HG02852 (cell line): ENCODE measurements at regions not wholly inside any gene's neighbourhood (a gene's known extent, or its start where the extent isn't known, plus 50 kb on each side); places are given as distances from the start of the nearest gene placed in this dataset.
"Not testable (repeated sequence)": the region's sequence is repeated elsewhere in the genome, so short reads cannot be mapped to it uniquely, and the experiment has no call there.

Experiments
- ATAC-seq: cut with Tn5 transposase; IDR thresholded peaks from one replicate; pipeline ENCODE4 v1.9.1; 2021; ENCODE audit warnings: mild to moderate bottlenecking, moderate library complexity; ENCODE audit not compliant: unreplicated experiment

DNA sequence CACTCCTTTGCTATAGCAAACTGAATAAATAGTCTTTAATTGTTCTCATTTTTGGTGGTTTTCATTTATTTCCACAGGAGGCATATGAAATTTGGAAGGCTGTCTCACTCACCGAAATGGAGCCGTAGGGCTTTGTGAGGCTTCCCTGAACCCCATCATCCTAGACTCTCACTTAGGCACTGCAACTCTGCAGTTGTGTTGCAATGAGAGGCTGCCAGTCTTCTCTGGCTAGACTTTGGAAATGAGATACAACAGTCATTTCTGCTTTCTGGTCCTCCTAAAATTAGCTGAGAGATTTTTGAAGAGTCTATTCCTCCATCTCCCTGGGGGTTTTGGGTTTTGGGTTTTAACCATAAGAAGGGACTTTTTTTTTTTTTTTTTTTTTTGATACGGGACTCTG lies 146.5 kb downstream of the SH3BGRL start:
- no peak for ATAC-seq

DNA sequence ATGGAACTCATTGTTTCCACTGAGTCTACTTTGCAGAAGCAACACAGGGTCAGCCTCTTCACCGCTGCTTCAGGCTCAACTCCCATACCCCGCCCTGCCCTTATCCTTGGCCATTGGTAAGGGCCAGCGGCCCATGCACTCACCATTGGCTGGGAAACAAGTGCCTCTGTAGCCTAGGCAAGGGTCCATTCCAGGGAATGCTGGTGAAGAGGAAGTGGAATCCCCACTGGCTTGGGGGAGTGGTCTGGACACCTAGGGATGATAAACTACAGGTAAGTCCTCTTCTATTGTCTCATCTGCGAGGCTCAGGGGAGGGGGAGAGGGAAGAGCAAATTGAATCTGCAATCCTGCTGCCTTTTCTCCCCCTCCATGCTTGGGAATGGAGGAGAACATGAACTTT lies 153.1 kb downstream of the SH3BGRL start:
- ATAC-seq, result no peak

DNA sequence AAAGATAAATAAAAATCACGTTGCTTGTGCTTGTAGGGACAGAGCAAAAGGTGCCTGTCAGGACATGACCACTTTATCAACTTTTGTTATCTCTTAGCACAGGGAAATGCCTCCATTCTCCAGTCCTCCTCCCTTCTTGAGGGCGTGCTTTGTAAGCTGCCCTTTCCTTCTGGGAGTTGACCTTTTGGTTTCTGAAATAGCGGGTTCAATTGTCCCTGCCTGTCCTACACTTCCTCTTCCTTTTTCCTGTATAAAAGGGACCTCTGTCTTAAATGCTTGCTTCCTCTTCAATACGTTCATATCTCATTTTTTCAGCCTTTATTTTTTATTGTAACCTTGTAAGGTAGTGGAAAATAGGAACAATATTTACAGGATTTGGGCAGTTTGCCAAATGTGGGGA lies 153.5 kb downstream of the SH3BGRL start:
- no peak for ATAC-seq

DNA sequence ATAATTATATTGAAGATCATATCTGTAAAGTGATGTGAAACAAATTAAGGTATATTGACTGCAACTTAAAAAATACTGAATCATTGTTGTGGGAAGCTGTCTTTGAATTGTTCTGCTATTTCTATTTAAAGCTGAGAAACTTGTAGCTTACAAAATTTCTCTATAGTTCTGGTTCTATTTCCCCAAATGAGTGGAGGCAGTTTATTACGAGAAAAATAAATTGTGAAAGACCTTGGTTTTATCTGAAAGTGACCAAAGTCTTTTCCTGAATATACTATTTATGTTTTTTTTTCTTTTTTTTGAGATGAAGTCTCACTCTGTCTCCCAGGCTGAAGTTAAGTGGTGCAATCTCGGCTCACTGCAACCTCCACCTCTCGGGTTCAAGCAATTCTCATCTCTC lies 165.4 kb downstream of the SH3BGRL start:
- ATAC-seq, result no peak

GRCh38 chrX:81377329-81377728 lies 175.4 kb downstream of the SH3BGRL start:
- no peak for ATAC-seq

GRCh38 chrX:81378560-81378959 lies 176.7 kb downstream of the SH3BGRL start:
- ATAC-seq, result no peak

GRCh38 chrX:81390237-81390636 lies 188.3 kb downstream of the SH3BGRL start:
- ATAC-seq, result peak; percentile 88

DNA sequence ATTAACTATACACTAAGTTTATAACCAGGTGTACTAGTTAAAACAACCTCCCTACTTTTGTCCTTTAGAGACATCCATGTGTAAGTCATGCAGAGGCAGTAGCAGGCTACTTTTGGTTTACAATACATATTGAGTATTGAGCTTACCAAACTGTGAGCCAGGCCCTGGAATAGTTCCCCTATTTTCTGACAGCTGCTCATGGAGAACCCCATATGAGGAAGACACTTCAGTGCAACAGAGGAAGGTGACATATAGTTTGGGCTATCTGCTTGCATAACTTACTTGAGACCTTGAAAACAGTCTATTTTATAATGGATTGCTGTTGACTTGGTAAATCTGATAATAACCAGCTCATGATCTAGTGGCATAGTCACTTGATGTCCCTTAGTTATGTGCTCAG lies 190.5 kb downstream of the SH3BGRL start:
- no peak for ATAC-seq

DNA sequence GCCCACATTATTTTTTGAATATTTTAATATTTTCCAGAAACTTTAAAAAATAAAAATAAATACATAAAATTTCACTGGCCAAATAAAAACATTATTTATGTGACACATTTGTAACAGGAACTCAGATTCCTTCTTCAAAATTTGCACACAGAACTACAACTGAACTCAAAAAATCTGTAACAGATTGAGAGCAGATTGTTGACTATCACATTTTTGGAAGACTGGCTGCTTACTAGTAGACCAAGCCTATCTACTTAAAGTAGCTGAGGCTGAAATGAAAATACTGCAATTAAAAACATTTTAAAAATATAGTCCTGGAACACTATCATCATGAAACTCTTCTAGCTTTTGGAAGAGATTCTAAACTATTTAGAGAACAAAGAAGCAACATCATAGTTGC lies 203.9 kb downstream of the SH3BGRL start:
- no peak for ATAC-seq

- ATAC-seq, result no peak
Observed at GRCh38 chrX:81411517-81411916, 209.6 kb downstream of the SH3BGRL start.

DNA sequence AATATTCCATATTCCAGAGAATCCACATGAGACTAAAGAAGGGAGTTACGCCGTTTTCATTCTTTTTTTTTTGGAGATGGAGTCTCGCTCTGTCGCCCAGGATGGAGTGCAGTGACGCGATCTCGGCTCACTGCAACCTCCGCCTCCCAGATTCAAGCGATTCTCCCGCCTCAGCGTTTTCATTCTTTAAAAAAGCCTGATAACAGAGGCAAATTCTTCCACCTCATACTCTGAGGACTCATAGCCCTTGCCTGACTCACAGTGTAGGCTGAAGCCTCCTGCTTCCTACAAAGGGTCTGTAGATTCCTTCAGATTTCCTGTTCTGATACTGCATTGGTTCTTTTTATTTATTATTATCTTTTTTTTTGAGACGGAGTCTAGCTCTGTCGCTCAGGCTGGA lies 210.5 kb downstream of the SH3BGRL start:
- no peak for ATAC-seq

DNA sequence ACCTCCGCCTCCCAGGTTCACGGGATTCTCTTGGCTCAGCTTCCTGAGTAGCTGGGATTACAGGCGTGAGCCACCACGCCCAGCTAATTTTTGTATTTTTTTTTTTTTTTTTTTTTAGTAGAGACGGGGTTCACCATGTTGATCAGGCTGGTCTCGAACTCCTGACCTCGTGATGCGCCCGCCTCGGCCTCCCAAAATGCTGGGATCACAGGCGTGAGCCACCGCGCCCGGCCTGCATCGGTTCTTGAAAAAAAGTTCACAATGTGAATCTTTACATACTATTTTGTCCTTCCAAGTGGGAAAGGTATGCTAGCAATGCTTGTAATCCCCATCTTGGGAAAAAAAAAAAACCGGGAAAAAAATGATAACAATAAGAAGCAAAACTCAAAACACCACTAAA lies 211.0 kb downstream of the SH3BGRL start:
- ATAC-seq, result not testable (repeated sequence)

- ATAC-seq, result no peak
Observed at GRCh38 chrX:81414630-81415029, 212.7 kb downstream of the SH3BGRL start.
